GM12891 (cell line): ENCODE measurements at regions not wholly inside any gene's neighbourhood (a gene's known extent, or its start where the extent isn't known, plus 50 kb on each side); places are given as distances from the start of the nearest gene placed in this dataset.

Source experiments
- PAX5 ChIP-seq: IDR thresholded peaks from 2 replicates; pipeline ENCODE4 v1.6.1; 2011; ENCODE audit warnings: low read length, moderate library complexity, mild to moderate bottlenecking; ENCODE audit not compliant: insufficient read depth, severe bottlenecking
- POLR2A ChIP-seq: IDR thresholded peaks from 2 replicates; pipeline ENCODE4 v1.6.1; 2011; ENCODE audit warnings: low read depth, low read length, control low read depth
- POLR2AphosphoS5 ChIP-seq: IDR thresholded peaks from 2 replicates; pipeline ENCODE4 v1.6.1; 2011; ENCODE audit warnings: low read depth, low read length, control low read depth
- SPI1 ChIP-seq: IDR thresholded peaks from 2 replicates; pipeline ENCODE4 v1.6.1; 2011; ENCODE audit warnings: low read depth, low read length, control low read depth
- TAF1 ChIP-seq: IDR thresholded peaks from 2 replicates; pipeline ENCODE4 v1.6.1; 2011; ENCODE audit warnings: low read depth, low read length, control low read depth

GRCh38 chr13:65929436-65929835 lies 1300.7 kb downstream of the PCDH9 start:
- no peak for TF ChIP-seq SPI1
- no peak for TF ChIP-seq POLR2A
- TF ChIP-seq POLR2AphosphoS5: no peak
- TF ChIP-seq PAX5: no peak
- no peak for TF ChIP-seq TAF1
